Natural killer cell (primary cell): ENCODE measurements at regions not wholly inside any gene's neighbourhood (a gene's known extent, or its start where the extent isn't known, plus 50 kb on each side); places are given as distances from the start of the nearest gene placed in this dataset.

ENCODE experiments used
- ATAC-seq, 3 donors: fragments of 150-1000 bp in 2 of 3; fragments of 200-7000 bp in 1 of 3; cut with Tn5 transposase; 1 replicate in 1 of 3; 2 replicates in 2 of 3; pipeline ENCODE4 v1.10.0; 2021; ENCODE audit warnings: mild to moderate bottlenecking in 2 of 3, moderate library complexity in 2 of 3
- DNase-seq, 2 donors: peaks; one replicate each; pipeline versions ENCODE4 v3.0.0 to v3.0.0-alpha.2; 2013 to 2021; ENCODE audit warnings: mixed read lengths in 1 of 2
- H3K27ac ChIP-seq: one replicate; pipeline ENCODE4 v1.5.1; 2013; ENCODE audit warnings: mild to moderate bottlenecking, low read length
- H3K27me3 ChIP-seq: one replicate; pipeline ENCODE4 v1.6.1; 2013; ENCODE audit warnings: low read length; ENCODE audit not compliant: control insufficient read depth, insufficient read depth
- H3K36me3 ChIP-seq: one replicate; pipeline ENCODE4 v1.6.1; 2013; ENCODE audit warnings: low read length; ENCODE audit not compliant: control insufficient read depth, insufficient read depth
- H3K4me1 ChIP-seq: one replicate; pipeline ENCODE4 v1.6.1; 2013; ENCODE audit warnings: low read length; ENCODE audit not compliant: control insufficient read depth, insufficient read depth
- H3K4me3 ChIP-seq: one replicate; pipeline ENCODE4 v1.5.1; 2013; ENCODE audit warnings: low read length
- H3K9me3 ChIP-seq: one replicate; pipeline ENCODE4 v1.6.1; 2013; ENCODE audit warnings: low read length; ENCODE audit not compliant: control insufficient read depth, insufficient read depth
- H3K27ac Mint-ChIP-seq, 2 donors: one replicate each; pipeline ENCODE4 v1.8.0; 2022; ENCODE audit warnings: mild to moderate bottlenecking in 2 of 2, mixed read lengths in 2 of 2, moderate library complexity in 1 of 2
- H3K27me3 Mint-ChIP-seq, 2 donors: one replicate each; pipeline ENCODE4 v1.8.0; 2022; ENCODE audit warnings: low read depth in 2 of 2, mixed read lengths in 2 of 2
- H3K36me3 Mint-ChIP-seq: one replicate; pipeline ENCODE4 v1.8.0; 2022; ENCODE audit warnings: mixed read lengths
- H3K4me1 Mint-ChIP-seq, 2 donors: one replicate each; pipeline ENCODE4 v1.8.0; 2022; ENCODE audit warnings: mixed read lengths in 2 of 2
- H3K4me3 Mint-ChIP-seq: one replicate; pipeline ENCODE4 v1.8.0; 2022; ENCODE audit warnings: mild to moderate bottlenecking, moderate library complexity, mixed read lengths
- H3K9me3 Mint-ChIP-seq, 2 donors: one replicate each; pipeline ENCODE4 v1.8.0; 2022; ENCODE audit warnings: mixed read lengths in 2 of 2
- CTCF ChIP-seq: fragments of 200-600 bp; IDR thresholded peaks from one replicate; pipeline ENCODE4 v1.8.0; 2022; ENCODE audit warnings: antibody characterized with exemption
- WGBS: methylation state at CpG from one replicate; pipeline ENCODE4 v1.1.7; 2013; ENCODE audit warnings: missing lambda C conversion rate; ENCODE audit not compliant: insufficient coverage; 5-methylcytosine and 5-hydroxymethylcytosine counted together
- intact Hi-C: fragments of 100-400 bp; cut with micrococcal nuclease; formaldehyde crosslinking; loops from one replicate; pipeline ENCODE4 v1.14.2; 2022

GRCh38 chr2:139825726-139826125 lies 1045.5 kb upstream of the NXPH2 start:
- Histone ChIP-seq H3K36me3 (no peaks in the 10 kb centered on the region), H3K27ac (no peak overlapping the region), H3K9me3 (no peaks in the 10 kb centered on the region), H3K4me3 (no peak overlapping the region), H3K27me3 (no peaks in the 10 kb centered on the region), H3K4me1 (no peaks in the 10 kb centered on the region)
- Mint-ChIP-seq H3K27ac (no peak overlapping the region), H3K4me3 (no peak overlapping the region), H3K9me3 (peaks cover 8 to 20% of the 10 kb centered on the region in 2 donors), H3K4me1 (no peaks in the 10 kb centered on the region), H3K27me3 (no peaks in the 10 kb centered on the region), H3K36me3 (peaks cover 9% of the 10 kb centered on the region)
- ATAC-seq = no peak
- DNase-seq = no peak
- no peak for TF ChIP-seq CTCF
- intact Hi-C loops = no loop called here
- WGBS = 74% methylated on average over 1 of the region's 1 CpG

- intact Hi-C loops = no loop called here
- Histone ChIP-seq H3K9me3 (no peaks in the 10 kb centered on the region), H3K27me3 (no peaks in the 10 kb centered on the region), H3K4me1 (no peaks in the 10 kb centered on the region), H3K27ac (no peak overlapping the region), H3K36me3 (no peaks in the 10 kb centered on the region), H3K4me3 (no peak overlapping the region)
- no peak for TF ChIP-seq CTCF
- Mint-ChIP-seq H3K9me3 (peaks cover 9 to 31% of the 10 kb centered on the region in 2 donors), H3K4me1 (no peaks in the 10 kb centered on the region), H3K27ac (no peak overlapping the region), H3K36me3 (no peaks in the 10 kb centered on the region), H3K4me3 (no peak overlapping the region), H3K27me3 (no peaks in the 10 kb centered on the region)
- 83% methylated on average over 1 of the region's 2 CpGs for WGBS
- ATAC-seq (no peak), DNase-seq (no peak)
Measured at GRCh38 chr2:139819273-139819796, 1039.1 kb upstream of the NXPH2 start.

GRCh38 chr2:139814458-139814857 lies 1034.3 kb upstream of the NXPH2 start:
- TF ChIP-seq CTCF = no peak
- ATAC-seq (no peak), DNase-seq (no peak)
- no peak overlapping the region for H3K4me3 ChIP-seq
- H3K27ac ChIP-seq = no peak overlapping the region
- intact Hi-C loops = no loop called here
- H3K4me1 Mint-ChIP-seq = no peaks in the 10 kb centered on the region
- no peaks in the 10 kb centered on the region for H3K36me3 ChIP-seq
- H3K27me3 Mint-ChIP-seq = no peaks in the 10 kb centered on the region
- no peaks in the 10 kb centered on the region for H3K27me3 ChIP-seq
- H3K36me3 Mint-ChIP-seq = no peaks in the 10 kb centered on the region
- 20% methylated on average over 1 of the region's 2 CpGs for WGBS
- no peak overlapping the region for H3K27ac Mint-ChIP-seq
- no peaks in the 10 kb centered on the region for H3K4me1 ChIP-seq
- peaks cover 4 to 24% of the 10 kb centered on the region in 2 donors for H3K9me3 Mint-ChIP-seq
- no peaks in the 10 kb centered on the region for H3K9me3 ChIP-seq
- no peak overlapping the region for H3K4me3 Mint-ChIP-seq

GRCh38 chr2:139813340-139813739 lies 1033.2 kb upstream of the NXPH2 start:
- H3K27ac Mint-ChIP-seq = no peak overlapping the region
- no peaks in the 10 kb centered on the region for H3K36me3 ChIP-seq
- H3K4me1 Mint-ChIP-seq = no peaks in the 10 kb centered on the region
- no peaks in the 10 kb centered on the region for H3K9me3 ChIP-seq
- no peak for TF ChIP-seq CTCF
- no peaks in the 10 kb centered on the region for H3K4me1 ChIP-seq
- no peaks in the 10 kb centered on the region for H3K27me3 ChIP-seq
- peaks cover 4 to 16% of the 10 kb centered on the region in 2 donors for H3K9me3 Mint-ChIP-seq
- H3K4me3 ChIP-seq = no peak overlapping the region
- H3K27ac ChIP-seq = no peak overlapping the region
- intact Hi-C loops = no loop called here
- DNase-seq = no peak
- ATAC-seq = no peak
- 100% methylated on average over 1 of the region's 2 CpGs for WGBS
- no peak overlapping the region for H3K4me3 Mint-ChIP-seq
- H3K27me3 Mint-ChIP-seq = no peaks in the 10 kb centered on the region
- no peaks in the 10 kb centered on the region for H3K36me3 Mint-ChIP-seq
